ENCODE measurements at regions not wholly inside any gene's neighbourhood (a gene's known extent, or its start where the extent isn't known, plus 50 kb on each side); places are given as distances from the start of the nearest gene placed in this dataset.
"Not testable (repeated sequence)": the region's sequence is repeated elsewhere in the genome, so short reads cannot be mapped to it uniquely, and the experiment has no call there.

GRCh38 chr4:71209161-71209560 is 129.7 kb upstream of the SLC4A4 start:
- DNase-seq (ENCODE audit: low read depth in 2 of 2) = no peak

GRCh38 chr4:71210823-71211222 is 128.0 kb upstream of the SLC4A4 start:
- DNase-seq (ENCODE audit: low read depth in 2 of 2) = no peak

- no peak for DNase-seq (ENCODE audit: low read depth in 2 of 2)
These were observed 127.1 kb upstream of the SLC4A4 start for GRCh38 chr4:71211748-71212147.

DNA sequence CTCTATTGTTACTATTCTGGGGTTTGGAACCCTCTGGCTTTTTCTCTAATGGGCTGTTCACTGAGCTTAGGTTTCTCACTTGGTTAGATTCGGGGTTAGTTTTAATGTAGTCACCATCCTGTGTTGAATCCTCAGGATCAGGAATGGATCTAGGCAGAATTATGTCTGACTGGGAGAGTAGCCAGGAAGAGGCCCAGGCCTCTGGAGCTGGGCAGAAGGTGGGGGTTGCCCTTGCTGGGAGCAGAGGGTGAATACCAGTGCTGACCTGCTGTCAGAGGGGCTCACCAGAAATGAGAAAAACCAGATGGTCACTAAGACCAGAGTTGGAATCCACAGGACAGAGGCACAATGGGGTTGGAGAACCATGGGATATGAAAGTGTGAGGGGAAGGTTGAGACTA is 126.6 kb upstream of the SLC4A4 start:
- DNase-seq (ENCODE audit: low read depth in 2 of 2) = no peak

DNA sequence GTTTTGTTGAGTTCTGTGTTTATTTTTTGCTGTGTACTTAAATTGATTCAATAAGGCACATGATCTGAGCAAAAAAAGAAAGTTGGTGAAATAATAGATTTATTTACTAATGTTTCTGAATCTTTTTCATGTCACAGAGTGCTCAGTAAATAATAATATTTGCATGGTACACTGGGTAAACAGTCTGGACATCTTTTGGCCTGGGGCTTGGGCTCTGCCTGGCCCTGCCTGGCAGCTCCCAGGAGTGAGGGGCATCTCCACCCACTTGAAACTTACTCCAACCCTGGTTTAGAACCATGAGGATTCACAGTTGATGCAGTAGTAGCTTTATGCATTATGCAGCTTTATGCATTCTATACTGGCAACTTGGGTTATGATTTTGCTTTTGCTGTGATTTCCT is 124.2 kb upstream of the SLC4A4 start:
- DNase-seq (ENCODE audit: low read depth in 2 of 2) = no peak

DNA sequence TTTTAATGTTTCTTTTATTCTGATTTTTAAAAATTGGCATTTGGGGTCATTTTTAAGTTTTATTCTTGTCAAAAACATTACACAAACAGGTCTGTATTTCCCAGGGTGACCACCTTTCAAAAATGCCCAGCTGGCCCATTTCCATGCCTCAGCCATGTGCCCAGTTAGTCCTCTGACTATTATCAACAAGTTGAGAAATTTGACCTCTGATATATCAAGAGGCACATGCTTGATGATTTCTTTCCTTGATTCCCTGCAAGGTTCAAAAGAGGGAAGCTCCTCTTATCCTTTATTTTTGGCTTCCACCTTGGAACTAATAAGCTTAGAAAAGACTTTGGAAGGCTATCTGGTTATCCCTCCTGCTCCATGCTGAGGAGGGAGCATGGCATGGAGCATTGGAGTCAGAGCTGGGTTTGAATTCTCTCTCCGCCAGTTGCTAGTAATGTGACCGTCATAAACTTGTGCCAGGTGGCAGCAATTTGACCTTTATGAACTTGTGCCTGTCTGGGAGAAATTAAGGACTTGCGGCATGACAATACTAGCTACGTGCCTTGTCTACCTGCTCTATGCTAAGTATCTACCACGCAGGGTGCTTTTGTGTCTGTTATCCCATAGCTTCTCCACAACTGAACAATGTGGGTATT is 122.4 kb upstream of the SLC4A4 start:
- DNase-seq (ENCODE audit: low read depth in 2 of 2) = no peak

- DNase-seq (ENCODE audit: low read depth in 2 of 2) = no peak
These were observed 121.1 kb upstream of the SLC4A4 start for GRCh38 chr4:71217688-71218087.

DNA sequence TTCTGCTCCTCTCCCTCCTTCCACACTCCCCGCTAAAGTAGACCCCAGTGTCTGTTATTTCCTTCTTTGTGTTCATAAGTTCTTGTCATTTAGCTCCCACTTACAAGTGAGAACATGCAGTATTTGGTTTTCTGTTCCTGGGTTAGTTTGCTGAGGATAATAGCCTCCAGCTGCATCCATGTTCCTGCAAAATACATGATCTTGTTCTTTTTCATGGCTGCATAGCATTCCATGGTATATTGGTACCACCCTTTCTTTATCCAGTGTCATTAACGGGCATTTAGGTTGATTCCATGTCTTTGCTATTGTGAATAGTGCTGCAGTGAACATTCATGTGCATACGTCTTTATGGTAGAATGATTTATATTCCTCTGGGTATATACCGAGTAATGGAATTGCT is 118.0 kb upstream of the SLC4A4 start:
- DNase-seq (ENCODE audit: low read depth in 2 of 2) = not testable (repeated sequence)

- no peak for DNase-seq (ENCODE audit: low read depth in 2 of 2)
These were observed 117.0 kb upstream of the SLC4A4 start for GRCh38 chr4:71221510-71222466.

DNA sequence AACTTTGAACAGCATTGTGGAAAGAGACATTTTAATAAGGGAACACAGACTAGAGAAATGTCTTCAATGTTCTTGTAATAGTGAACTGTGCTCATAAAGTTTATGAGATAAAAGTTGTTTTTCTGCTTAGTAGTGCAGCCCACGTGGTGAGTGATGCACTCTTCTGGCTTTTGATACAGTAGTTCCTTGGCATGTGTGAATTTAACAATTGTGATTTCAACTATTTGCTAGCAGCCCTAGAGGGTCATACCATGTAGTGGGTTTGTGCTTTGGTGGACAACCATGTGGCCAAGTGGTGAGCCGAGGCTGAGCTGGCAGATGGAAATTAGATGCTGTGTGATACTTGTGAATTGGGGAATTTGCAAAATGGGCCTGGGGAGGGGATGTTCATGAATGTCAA is 116.2 kb upstream of the SLC4A4 start:
- DNase-seq (ENCODE audit: low read depth in 2 of 2) = no peak

- DNase-seq (ENCODE audit: low read depth in 2 of 2) = no peak
These were observed 109.1 kb upstream of the SLC4A4 start for GRCh38 chr4:71229477-71230270.

DNA sequence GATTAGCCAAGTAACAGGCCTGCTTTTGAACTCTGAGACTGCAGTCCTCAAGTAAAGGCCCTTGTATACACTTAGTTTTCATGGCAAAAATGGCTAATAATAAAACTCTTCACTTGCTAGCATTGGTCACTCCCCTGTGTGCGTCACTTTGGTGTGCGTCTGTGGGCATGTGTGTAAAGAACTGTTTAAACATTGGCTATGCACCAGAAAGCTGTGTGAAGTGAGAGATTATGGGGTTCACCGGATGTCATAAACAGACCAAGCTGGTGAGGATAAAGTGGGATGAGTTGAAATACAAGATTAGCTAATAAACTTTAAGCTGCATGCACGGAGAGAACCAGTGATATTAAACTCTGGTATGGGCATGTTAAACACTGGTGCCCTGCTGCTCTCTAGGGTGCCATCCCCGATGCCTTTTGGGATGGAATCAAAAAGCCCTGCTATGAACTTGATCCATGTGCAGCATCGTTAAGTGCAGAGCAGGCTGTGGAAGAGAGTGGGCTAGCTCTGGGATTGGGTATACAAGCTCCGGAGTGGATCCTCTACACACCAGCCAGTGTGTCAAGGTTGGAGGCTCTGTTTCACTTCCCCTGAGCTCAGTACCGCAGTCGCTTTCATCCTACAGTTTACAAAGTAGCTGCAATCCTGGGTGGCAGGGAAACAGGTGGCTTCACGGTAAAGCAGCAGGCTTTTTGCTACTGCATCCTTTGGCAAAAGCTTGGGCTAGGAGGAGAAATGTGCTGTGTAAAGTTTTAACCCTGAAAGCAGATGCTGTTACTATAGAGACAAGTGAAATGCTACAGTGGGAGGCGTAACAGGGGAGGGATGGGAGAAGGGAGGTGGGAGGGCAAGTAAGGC is 108.3 kb upstream of the SLC4A4 start:
- no peak for DNase-seq (ENCODE audit: low read depth in 2 of 2)

DNA sequence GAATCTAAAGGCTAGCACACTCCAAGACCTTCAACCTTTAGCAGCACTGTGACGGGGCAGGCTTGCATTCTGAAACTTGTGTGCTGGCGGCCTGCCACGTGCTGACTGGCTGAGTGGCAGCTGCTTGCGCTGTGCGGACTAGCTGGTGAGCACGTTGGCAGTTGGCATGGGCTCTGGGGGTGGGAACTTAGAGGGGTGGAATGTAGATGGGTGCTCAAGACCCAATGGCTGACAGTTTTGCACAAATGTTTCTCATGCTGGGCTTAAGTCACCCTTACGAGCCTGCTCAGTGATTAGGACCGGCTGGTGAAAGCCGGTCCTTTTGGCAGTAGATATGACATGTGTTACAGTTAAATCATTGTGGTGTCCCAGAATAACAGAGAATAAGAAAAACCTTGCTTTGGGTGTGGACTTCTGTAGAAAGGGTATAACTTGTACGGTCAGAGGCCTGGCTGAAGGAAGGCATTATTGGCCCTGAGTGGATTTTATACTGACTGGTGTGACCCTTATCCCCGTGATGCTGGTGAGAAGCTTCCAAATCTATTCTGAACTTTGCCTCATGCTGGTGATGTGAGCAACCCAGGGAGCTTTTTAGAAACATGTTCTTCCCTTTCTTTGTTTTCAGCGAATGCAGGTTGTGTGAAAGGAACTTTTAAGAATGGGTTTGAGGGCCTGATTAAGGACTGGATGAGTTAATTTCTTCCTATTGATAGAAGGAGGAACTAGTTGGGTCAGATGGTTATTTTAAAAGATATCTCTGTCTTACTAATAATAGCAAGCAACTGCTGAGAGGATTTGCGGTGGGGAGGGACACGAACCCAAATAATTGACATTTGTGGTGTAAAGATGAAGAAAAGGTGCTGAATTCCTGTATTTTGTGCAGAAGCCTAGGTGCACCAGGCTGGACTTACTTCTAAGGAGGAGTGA is 107.4 kb upstream of the SLC4A4 start:
- no peak for DNase-seq (ENCODE audit: low read depth in 2 of 2)

GRCh38 chr4:71232056-71232430 is 106.8 kb upstream of the SLC4A4 start:
- DNase-seq (ENCODE audit: low read depth in 2 of 2) = no peak

DNA sequence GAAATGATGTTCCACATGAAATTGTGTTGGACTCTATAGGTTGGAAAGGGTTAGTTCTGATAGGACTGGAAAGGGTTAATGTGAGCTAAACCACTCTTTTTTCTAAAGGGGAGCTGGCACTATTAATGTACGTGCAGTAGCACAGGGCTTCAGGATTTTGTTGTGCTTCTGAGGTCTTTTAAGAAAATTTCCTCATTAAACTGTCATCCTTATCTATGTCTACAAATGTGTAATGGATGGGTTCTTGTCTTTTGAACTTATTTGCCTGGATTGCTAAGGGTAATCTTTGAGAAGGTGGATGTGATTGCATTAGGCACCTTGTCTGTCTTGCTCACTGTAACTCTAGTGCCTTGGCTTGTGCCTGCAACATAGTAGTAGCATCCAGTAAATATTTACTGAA is 106.0 kb upstream of the SLC4A4 start:
- DNase-seq (ENCODE audit: low read depth in 2 of 2) = no peak

DNA sequence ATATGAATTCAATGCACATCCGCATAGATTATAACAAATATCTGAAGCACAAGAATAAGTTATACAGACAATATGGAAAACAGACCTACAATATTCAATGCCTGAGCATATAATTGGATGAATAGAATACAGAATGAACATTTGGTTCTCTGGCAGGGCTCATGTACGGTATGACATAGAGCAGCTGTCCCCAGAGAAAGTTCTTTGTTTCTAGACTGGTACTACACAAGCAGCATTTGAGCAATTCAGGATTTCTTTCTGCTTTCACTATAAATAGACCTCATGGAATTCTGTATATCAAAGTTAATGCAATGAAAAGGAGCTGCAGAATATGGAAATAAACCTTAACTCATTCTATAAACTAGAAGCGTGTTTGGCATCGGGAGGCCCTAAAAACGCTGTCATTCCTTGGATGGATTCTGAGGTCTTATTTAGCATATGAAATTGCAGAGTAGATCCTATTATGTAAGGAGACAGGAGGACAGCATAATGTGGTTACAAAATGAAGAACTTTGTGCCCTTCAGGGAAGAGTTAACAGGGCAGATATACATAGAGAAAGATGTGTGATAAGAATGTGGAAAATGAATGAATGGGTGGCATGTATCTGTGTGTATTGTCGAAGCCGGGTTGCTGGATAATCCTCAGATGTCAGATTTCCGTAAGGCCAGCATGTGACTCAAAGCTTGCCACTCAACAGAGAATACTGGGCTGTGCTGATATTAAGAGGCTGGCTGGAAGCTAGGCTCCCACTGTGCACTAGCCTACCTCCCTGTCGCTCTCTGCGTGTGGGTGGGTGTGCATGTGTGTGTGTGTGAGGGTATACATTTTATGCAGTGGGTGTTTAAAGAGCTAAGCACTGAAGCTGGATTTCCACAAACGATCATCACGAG is 103.3 kb upstream of the SLC4A4 start:
- DNase-seq (ENCODE audit: low read depth in 2 of 2) = no peak

- no peak for DNase-seq (ENCODE audit: low read depth in 2 of 2)
These were observed 102.6 kb upstream of the SLC4A4 start for GRCh38 chr4:71236226-71236625.

- no peak for DNase-seq (ENCODE audit: low read depth in 2 of 2)
These were observed 101.2 kb upstream of the SLC4A4 start for GRCh38 chr4:71237641-71238040.

DNA sequence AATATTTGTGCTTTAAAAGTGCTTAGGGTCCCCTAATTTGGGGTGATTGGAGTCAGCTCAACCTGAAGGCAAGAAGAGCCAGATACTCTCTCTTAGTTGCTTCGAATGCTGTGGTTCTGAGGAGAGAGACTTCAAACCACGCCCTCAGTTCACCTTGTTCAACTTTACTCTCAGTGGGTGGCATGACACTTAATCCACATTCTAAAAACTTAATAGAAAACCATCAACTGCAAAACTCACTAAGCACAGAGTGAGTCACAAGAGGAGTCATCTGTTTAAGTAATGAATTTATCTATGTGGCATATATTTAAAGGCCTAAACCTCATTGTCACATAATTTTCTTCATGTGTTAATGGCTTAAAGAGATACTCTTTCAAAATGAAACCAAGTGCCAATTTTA is 99.5 kb upstream of the SLC4A4 start:
- no peak for DNase-seq (ENCODE audit: low read depth in 2 of 2)

Measured in stimulated activated CD8-positive, alpha-beta memory T cell treated with anti-CD3 and anti-CD28 coated beads, Interleukin-15, amount 100 ng/mL, for 4 hours (primary cell).